K562 (cell line): ENCODE measurements at regions not wholly inside any gene's neighbourhood (a gene's known extent, or its start where the extent isn't known, plus 50 kb on each side); places are given as distances from the start of the nearest gene placed in this dataset.

ENCODE experiments used
- ATAC-seq: fragments of 200-7000 bp; cut with Tn5 transposase; 3 replicates; pipeline ENCODE4 v1.9.1; 2020; ENCODE audit warnings: moderate library complexity
- BruUV-seq: library from RNA; stranded (reverse); fragments of 400-500 nt; replicated peaks from 2 replicates; lab custom pipeline; 2021; lab: Mats Ljungman, UMichigan
- CTCF ChIA-PET: fragments of 300-600 bp; formaldehyde crosslinking; extraction: SDS; loops from one replicate; lab custom pipeline; 2021; ENCODE audit warnings: low intra/inter-chr PET ratio; lab: Yijun Ruan, JAX
- POLR2A ChIA-PET: fragments of 300-600, 350-650 bp; sonication (Branson Sonifier 250); formaldehyde crosslinking; extraction: SDS; loops from one replicate; lab custom pipeline; 2021; ENCODE audit warnings: antibody characterized with exemption, inconsistent platforms; lab: Yijun Ruan, JAX
- DNase-seq, 4 experiments: peaks; one replicate each; pipeline versions ENCODE4 v3.0.0 to v3.0.0-alpha.2; 2011 to 2018; ENCODE audit warnings: low spot score in 3 of 4, mixed read lengths in 3 of 4; ENCODE audit errors: extremely low read depth in 1 of 4
- FAIRE-seq: peaks from 2 replicates; lab custom pipeline; 2011; peaks lifted over from hg19 to GRCh38; lab: Jason Lieb, UNC
- H2AFZ ChIP-seq: 2 replicates; pipeline ENCODE4 v1.6.0; 2011; ENCODE audit warnings: low read depth, low read length, control low read depth, inconsistent platforms
- H3K27ac ChIP-seq: fragments of 200-600 bp; 3 replicates; pipeline ENCODE4 v1.8.0; 2011; ENCODE audit warnings: low read depth, mild to moderate bottlenecking, control low read depth, inconsistent platforms, low read length, moderate library complexity, mixed read lengths; ENCODE audit errors: extremely low read depth
- H3K27me3 ChIP-seq, 2 experiments: fragments of 300-600 bp in 1 of 2; 2 replicates in 1 of 2; 3 replicates in 1 of 2; pipeline versions ENCODE4 v1.6.0 to v1.8.0; 2011; ENCODE audit warnings: inconsistent platforms in 2 of 2, low read length in 2 of 2, mild to moderate bottlenecking in 1 of 2, mixed read lengths in 1 of 2, moderate library complexity in 1 of 2; ENCODE audit not compliant: control insufficient read depth in 2 of 2, insufficient read depth in 2 of 2
- H3K36me3 ChIP-seq: fragments of 300-600 bp; 3 replicates; pipeline ENCODE4 v1.8.0; 2011; ENCODE audit warnings: mild to moderate bottlenecking, low read length, inconsistent platforms; ENCODE audit not compliant: control insufficient read depth, insufficient read depth
- H3K4me1 ChIP-seq, 2 experiments: fragments of 200-600 bp in 1 of 2; replicated peaks in 1 of 2; 2 replicates in 1 of 2; 3 replicates in 1 of 2; pipeline versions ENCODE4 v1.5.1 to v1.8.0; 2011; ENCODE audit warnings: inconsistent platforms in 2 of 2, low read length in 2 of 2, mild to moderate bottlenecking in 1 of 2, mixed read lengths in 1 of 2, moderate library complexity in 1 of 2; ENCODE audit not compliant: control insufficient read depth in 2 of 2, insufficient read depth in 2 of 2
- H3K4me2 ChIP-seq: 2 replicates; pipeline ENCODE4 v1.6.1; 2011; ENCODE audit warnings: low read length, control low read depth, inconsistent platforms, mixed read lengths; ENCODE audit not compliant: insufficient read depth
- H3K4me3 ChIP-seq: fragments of 200-600 bp; sonication (generic), shearing (Covaris generic); 2 replicates; pipeline ENCODE4 v1.5.1; 2016; ENCODE audit warnings: control low read depth, inconsistent platforms
- H3K79me2 ChIP-seq: fragments of 200-600 bp; 3 replicates; pipeline ENCODE4 v1.8.0; 2011; ENCODE audit warnings: low read length, inconsistent platforms; ENCODE audit not compliant: control insufficient read depth, insufficient read depth
- H3K9ac ChIP-seq, 2 experiments: 2 replicates each; pipeline versions ENCODE4 v1.6.0 to v1.6.1; 2011; ENCODE audit warnings: low read depth in 2 of 2, low read length in 2 of 2, control low read depth in 1 of 2, inconsistent platforms in 1 of 2, mild to moderate bottlenecking in 1 of 2, mixed read lengths in 1 of 2; ENCODE audit not compliant: insufficient read depth in 1 of 2
- H3K9me1 ChIP-seq: one replicate; pipeline ENCODE4 v1.6.0; 2011; ENCODE audit warnings: inconsistent platforms, mild to moderate bottlenecking, low read length, moderate library complexity; ENCODE audit not compliant: control insufficient read depth, insufficient read depth
- H3K9me3 ChIP-seq: replicated peaks from 2 replicates; pipeline ENCODE4 v1.5.1; 2011; ENCODE audit warnings: low read depth, low read length, inconsistent platforms; ENCODE audit not compliant: control insufficient read depth, insufficient read depth
- H4K20me1 ChIP-seq: replicated peaks from 2 replicates; pipeline ENCODE4 v1.6.1; 2011; ENCODE audit warnings: low read length, inconsistent platforms, mixed read lengths; ENCODE audit not compliant: control insufficient read depth, insufficient read depth
- ARID2 ChIP-seq: fragments of 450-650 bp; IDR thresholded peaks from 2 replicates; pipeline ENCODE4 v1.6.1; 2017; ENCODE audit warnings: antibody characterized with exemption, mild to moderate bottlenecking
- HDGF ChIP-seq: fragments of 450-650 bp; IDR thresholded peaks from 2 replicates; pipeline ENCODE4 v1.6.1; 2016
- RBM39 ChIP-seq: fragments of 200-400 bp; formaldehyde crosslinking; optimal IDR thresholded peaks from 2 replicates; pipeline ENCODE3; 2018; ENCODE audit warnings: low read depth, low read length
- TCF3 ChIP-seq: sonication (generic); formaldehyde crosslinking; IDR thresholded peaks from 2 replicates; pipeline ENCODE4 v1.4.0; 2020; ENCODE audit warnings: mild to moderate bottlenecking, missing genetic modification reagents
- ZNF699 ChIP-seq: fragments of 250-450 bp; sonication (Bioruptor Pico); IDR thresholded peaks from 2 replicates; pipeline ENCODE4 v1.8.0; 2021; ENCODE audit warnings: mild to moderate bottlenecking, moderate library complexity; ENCODE audit not compliant: insufficient replicate concordance
- ZNF830 ChIP-seq: fragments of 250-450 bp; sonication (Bioruptor Pico); IDR thresholded peaks from 2 replicates; pipeline ENCODE4 v1.5.0; 2021; ENCODE audit warnings: mild to moderate bottlenecking
- WGBS: fragments of 100-300 bp; shearing (Covaris generic); methylation state at CpG from one replicate; pipeline ENCODE4 v1.1.6; 2016; ENCODE audit warnings: low coverage, mixed read lengths; ENCODE audit not compliant: insufficient coverage; ENCODE audit errors: missing lambda C conversion rate; 5-methylcytosine and 5-hydroxymethylcytosine counted together
- in situ Hi-C: fragments of 300-500 bp; cut with MboI; formaldehyde crosslinking; loops from 4 replicates; pipeline ENCODE4 v1.15.0; 2018; ENCODE audit warnings: inconsistent platforms, mixed read lengths
- intact Hi-C: fragments of 100-400 bp; cut with micrococcal nuclease; formaldehyde crosslinking; loops from 2 replicates; pipeline ENCODE4 v1.14.2; 2022

DNA sequence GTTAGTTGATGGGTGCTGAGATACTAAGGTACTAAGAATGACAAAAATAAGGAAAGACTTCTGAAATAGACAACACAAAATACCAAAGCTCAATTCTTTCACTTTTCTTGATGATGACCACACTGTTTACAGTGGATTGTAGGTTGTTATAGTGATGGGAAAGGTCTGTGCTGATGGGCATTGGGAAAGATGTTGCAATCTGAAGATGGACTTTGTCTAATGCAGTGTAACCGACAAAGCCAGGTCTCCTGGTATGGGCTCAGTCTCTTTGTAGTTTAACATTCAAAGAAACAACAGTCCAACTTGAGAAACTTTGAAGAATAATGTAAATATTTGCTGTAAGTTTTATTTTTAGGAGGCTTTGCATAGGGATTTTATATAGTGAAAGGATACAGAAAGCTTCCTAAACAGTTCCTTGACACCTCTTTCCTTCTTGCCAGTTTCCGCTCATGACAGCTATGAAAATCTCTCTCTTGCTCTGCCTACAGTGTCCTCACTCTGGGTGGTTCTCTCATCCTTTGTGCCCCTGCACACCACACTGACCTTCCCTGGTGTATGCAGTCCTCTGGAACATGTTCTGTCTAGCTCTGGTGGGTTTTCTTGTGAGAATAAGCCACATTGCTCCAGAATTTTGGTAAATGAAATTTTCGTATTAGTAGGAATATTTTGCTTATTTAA lies 172.2 kb downstream of the KCNRG start (continued):
- TF ChIP-seq ARID2: no peak
- no peak for TF ChIP-seq HDGF

GRCh38 chr13:50188696-50189095 lies 173.5 kb downstream of the KCNRG start:
- in situ Hi-C loops (no loop called here), intact Hi-C loops (loop anchor here (5.0 kb wide), 1 partner anchor 106 kb away; no protein-coding TSS in a partner anchor)
- TF ChIP-seq ZNF830 (CRISPR knock-in tag) (no peak), TCF3 (CRISPR knock-in tag) (no peak), ZNF699 (CRISPR knock-in tag) (no peak), RBM39 (no peak)
- Histone ChIP-seq H2AFZ (no peak overlapping the region), H3K4me3 (no peak overlapping the region), H3K27ac (no peak overlapping the region), H3K4me1 (peaks cover 0 to 20% of the 10 kb centered on the region in 2 experiments; a peak in 3 of 5 replicates), H3K9me1 (no peaks in the 10 kb centered on the region), H4K20me1 (0 out of 2 replicates have a peak, but pooled peaks cover 4% of the 10 kb centered on the region), H3K4me2 (no peak overlapping the region), H3K36me3 (no peaks in the 10 kb centered on the region), H3K9me3 (no peaks in the 10 kb centered on the region), H3K79me2 (peaks cover 43% of the 10 kb centered on the region), H3K27me3 (no peaks in the 10 kb centered on the region), H3K9ac (no peak overlapping the region)
- DNase-seq (no peak), FAIRE-seq (no peak), ATAC-seq (no peak)
- BruUV-seq: no TSS peak
- WGBS: 87% methylated on average over 1 of the region's 1 CpG
- POLR2A ChIA-PET: interaction anchor here (0.7 to 2.2 kb wide), 3 partner anchors 12 to 63 kb away, joined by 3 to 8 read pairs (median 4); no protein-coding TSS in a partner anchor
- CTCF ChIA-PET: no interaction called here
